Activated CD8-positive, alpha-beta T cell treated with anti-CD3 and anti-CD28 coated beads, Interleukin-2, amount 10 ng/mL, durations not matched to agents 7 days and 5 days (primary cell): ENCODE measurements at regions not wholly inside any gene's neighbourhood (a gene's known extent, or its start where the extent isn't known, plus 50 kb on each side); places are given as distances from the start of the nearest gene placed in this dataset.

ENCODE experiments used
- ATAC-seq: fragments of 150-1000 bp; cut with Tn5 transposase; one replicate; pipeline ENCODE4 v1.10.0; 2021; ENCODE audit warnings: moderate library complexity
- CTCF ChIA-PET: fragments of 350-600 bp; sonication (Branson Sonifier 250); formaldehyde crosslinking; loops from one replicate; lab custom pipeline; 2021; ENCODE audit warnings: antibody characterized with exemption; lab: Charles Lee
- POLR2A ChIA-PET: fragments of 350-600 bp; sonication (Branson Sonifier 250); formaldehyde crosslinking; loops from one replicate; lab custom pipeline; 2021; ENCODE audit warnings: antibody characterized with exemption; lab: Charles Lee
- DNase-seq: peaks from one replicate; pipeline ENCODE4 v3.0.0-alpha.2; 2020
- H3K27ac Mint-ChIP-seq: one replicate; pipeline ENCODE4 v1.8.0; 2021; ENCODE audit warnings: mild to moderate bottlenecking, mixed read lengths
- H3K27me3 Mint-ChIP-seq: one replicate; pipeline ENCODE4 v1.8.0; 2021; ENCODE audit warnings: low read depth, mixed read lengths
- H3K36me3 Mint-ChIP-seq: one replicate; pipeline ENCODE4 v1.8.0; 2021; ENCODE audit warnings: low read depth, mixed read lengths
- H3K4me1 Mint-ChIP-seq: one replicate; pipeline ENCODE4 v1.8.0; 2021; ENCODE audit warnings: low read depth, mixed read lengths
- H3K4me3 Mint-ChIP-seq: one replicate; pipeline ENCODE4 v1.8.0; 2021; ENCODE audit warnings: mild to moderate bottlenecking, mixed read lengths
- H3K9me3 Mint-ChIP-seq: one replicate; pipeline ENCODE4 v1.8.0; 2022; ENCODE audit warnings: mixed read lengths; ENCODE audit not compliant: insufficient read depth

DNA sequence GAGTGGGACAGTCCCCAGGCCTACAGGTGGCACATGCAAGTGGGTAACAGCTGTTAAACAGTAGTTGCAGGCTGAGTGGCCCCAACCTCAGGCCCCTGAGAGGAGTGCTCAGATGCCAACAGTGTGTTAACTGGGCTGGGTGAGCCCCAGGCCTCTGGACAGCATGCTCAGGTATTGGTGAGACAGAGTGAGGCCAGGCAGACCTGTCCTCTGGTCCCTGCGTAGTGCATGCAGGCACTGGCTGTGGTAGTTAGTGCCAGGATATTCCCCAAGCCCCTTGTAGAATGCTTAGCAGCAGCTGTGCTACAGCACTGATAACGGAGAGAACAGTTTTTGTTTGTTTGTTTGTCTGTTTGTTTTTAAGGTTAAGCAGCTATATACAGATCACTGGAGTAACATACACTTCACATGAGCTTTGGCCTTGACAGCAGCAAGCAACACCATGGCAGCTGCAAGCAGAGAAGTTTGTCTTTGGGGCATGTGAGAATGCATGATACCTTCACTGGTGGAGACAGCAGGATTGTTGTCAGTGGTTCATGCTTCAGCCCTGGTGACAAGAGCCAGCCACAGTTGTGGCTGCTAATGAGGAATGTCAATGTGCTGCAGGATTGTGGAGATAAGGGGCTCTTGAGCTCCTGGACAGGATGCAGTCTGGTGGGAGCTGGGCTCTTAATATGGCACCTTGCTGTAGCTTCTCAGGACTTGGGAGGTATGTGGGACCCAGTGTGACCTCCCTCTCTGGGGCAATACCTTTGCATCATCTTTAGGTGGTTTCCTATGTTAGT lies 614.4 kb downstream of the CDH11 start:
- Mint-ChIP-seq H3K36me3 (no peaks in the 10 kb centered on the region), H3K4me1 (no peaks in the 10 kb centered on the region), H3K27ac (no peak overlapping the region), H3K4me3 (no peak overlapping the region), H3K9me3 (peaks cover 31% of the 10 kb centered on the region), H3K27me3 (no peaks in the 10 kb centered on the region)
- no peak for ATAC-seq
- POLR2A ChIA-PET: no interaction called here
- CTCF ChIA-PET: no interaction called here
- no peak for DNase-seq

DNA sequence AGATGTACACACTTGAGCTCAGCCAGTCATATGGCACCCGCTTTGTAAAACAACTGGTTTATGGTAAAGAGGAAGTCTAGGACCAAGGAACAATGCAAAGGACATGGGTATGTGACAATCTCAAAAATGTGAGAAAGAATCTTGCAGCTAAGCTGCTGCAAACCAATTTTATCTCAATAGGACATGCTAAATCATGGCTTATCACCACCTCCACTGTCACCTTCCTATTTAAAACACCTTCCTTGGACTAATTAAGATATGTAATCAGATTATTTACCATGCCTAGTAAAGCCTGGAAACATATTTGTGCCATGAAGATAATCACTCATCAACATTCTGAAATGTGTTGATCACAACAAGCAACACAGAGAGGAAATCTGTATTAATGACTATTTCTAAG lies 622.7 kb downstream of the CDH11 start:
- Mint-ChIP-seq H3K4me1 (no peaks in the 10 kb centered on the region), H3K27ac (no peak overlapping the region)
- CTCF ChIA-PET: no interaction called here

DNA sequence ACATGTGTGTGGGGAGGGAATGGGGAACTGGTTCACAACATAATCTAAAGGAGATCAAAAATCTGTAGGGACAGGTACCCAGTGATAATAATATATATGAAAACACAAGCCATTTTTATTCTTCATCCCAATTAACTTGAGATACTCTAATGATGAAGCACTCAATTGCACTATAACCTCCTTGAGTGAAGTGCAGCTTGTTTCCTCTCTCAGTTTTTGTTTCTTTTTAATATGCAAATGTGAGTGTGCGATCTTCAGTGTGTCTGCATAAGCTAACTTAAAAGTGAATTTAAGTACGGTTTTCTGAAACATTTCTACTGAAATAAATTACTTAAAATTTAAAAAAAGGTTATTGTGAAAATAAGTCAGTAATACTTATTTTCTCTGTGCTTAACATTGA lies 623.5 kb downstream of the CDH11 start:
- H3K27ac Mint-ChIP-seq: no peak overlapping the region
- peaks cover 10% of the 10 kb centered on the region for H3K9me3 Mint-ChIP-seq
- H3K4me1 Mint-ChIP-seq: no peaks in the 10 kb centered on the region
- ATAC-seq (no peak), DNase-seq (no peak)
- no peaks in the 10 kb centered on the region for H3K36me3 Mint-ChIP-seq
- ChIA-PET CTCF (no interaction called here), POLR2A (no interaction called here)
- no peak overlapping the region for H3K4me3 Mint-ChIP-seq
- H3K27me3 Mint-ChIP-seq: no peaks in the 10 kb centered on the region

More for the DNA sequence above, 622.7 kb downstream of the CDH11 start:
- no peak for ATAC-seq
- no peaks in the 10 kb centered on the region for H3K36me3 Mint-ChIP-seq
- H3K4me3 Mint-ChIP-seq: no peak overlapping the region
- DNase-seq: no peak
- POLR2A ChIA-PET: no interaction called here
- no peaks in the 10 kb centered on the region for H3K27me3 Mint-ChIP-seq
- peaks cover 10% of the 10 kb centered on the region for H3K9me3 Mint-ChIP-seq

GRCh38 chr16:64493709-64494108 lies 628.2 kb downstream of the CDH11 start:
- Mint-ChIP-seq H3K27ac (no peak overlapping the region), H3K27me3 (no peaks in the 10 kb centered on the region), H3K4me1 (no peaks in the 10 kb centered on the region), H3K4me3 (no peak overlapping the region), H3K9me3 (peaks cover 24% of the 10 kb centered on the region), H3K36me3 (no peaks in the 10 kb centered on the region)
- DNase-seq: no peak
- ChIA-PET POLR2A (no interaction called here), CTCF (no interaction called here)
- ATAC-seq: no peak

- DNase-seq (no peak), ATAC-seq (no peak)
- CTCF ChIA-PET: no interaction called here
- H3K27ac Mint-ChIP-seq: no peak overlapping the region
- H3K36me3 Mint-ChIP-seq: no peaks in the 10 kb centered on the region
- POLR2A ChIA-PET: no interaction called here
- H3K9me3 Mint-ChIP-seq: peaks cover 33% of the 10 kb centered on the region
- no peaks in the 10 kb centered on the region for H3K27me3 Mint-ChIP-seq
- H3K4me1 Mint-ChIP-seq: no peaks in the 10 kb centered on the region
- no peak overlapping the region for H3K4me3 Mint-ChIP-seq
Observed at GRCh38 chr16:64489449-64489848, 632.4 kb downstream of the CDH11 start.

GRCh38 chr16:64486561-64486960 lies 635.3 kb downstream of the CDH11 start:
- ChIA-PET CTCF (no interaction called here), POLR2A (no interaction called here)
- Mint-ChIP-seq H3K27me3 (no peaks in the 10 kb centered on the region), H3K9me3 (peaks cover 23% of the 10 kb centered on the region), H3K4me1 (no peaks in the 10 kb centered on the region), H3K36me3 (no peaks in the 10 kb centered on the region), H3K4me3 (no peak overlapping the region), H3K27ac (no peak overlapping the region)
- ATAC-seq (no peak), DNase-seq (no peak)

GRCh38 chr16:64481497-64481896 lies 640.4 kb downstream of the CDH11 start:
- no peak for DNase-seq
- H3K27me3 Mint-ChIP-seq: no peaks in the 10 kb centered on the region
- POLR2A ChIA-PET: no interaction called here
- no peaks in the 10 kb centered on the region for H3K4me1 Mint-ChIP-seq
- H3K4me3 Mint-ChIP-seq: no peak overlapping the region
- no peak overlapping the region for H3K27ac Mint-ChIP-seq
- peaks cover 16% of the 10 kb centered on the region for H3K9me3 Mint-ChIP-seq
- no peak for ATAC-seq
- CTCF ChIA-PET: no interaction called here
- H3K36me3 Mint-ChIP-seq: no peaks in the 10 kb centered on the region

- no peak for ATAC-seq
- Mint-ChIP-seq H3K36me3 (no peaks in the 10 kb centered on the region), H3K9me3 (peaks cover 22% of the 10 kb centered on the region), H3K27ac (no peak overlapping the region), H3K4me1 (no peaks in the 10 kb centered on the region), H3K27me3 (no peaks in the 10 kb centered on the region), H3K4me3 (no peak overlapping the region)
- POLR2A ChIA-PET: no interaction called here
- CTCF ChIA-PET: no interaction called here
- DNase-seq: no peak
Observed at GRCh38 chr16:64478252-64478906, 643.5 kb downstream of the CDH11 start.

- CTCF ChIA-PET: no interaction called here
- H3K4me3 Mint-ChIP-seq: no peak overlapping the region
Observed at GRCh38 chr16:64475627-64476351, 646.1 kb downstream of the CDH11 start.

DNA sequence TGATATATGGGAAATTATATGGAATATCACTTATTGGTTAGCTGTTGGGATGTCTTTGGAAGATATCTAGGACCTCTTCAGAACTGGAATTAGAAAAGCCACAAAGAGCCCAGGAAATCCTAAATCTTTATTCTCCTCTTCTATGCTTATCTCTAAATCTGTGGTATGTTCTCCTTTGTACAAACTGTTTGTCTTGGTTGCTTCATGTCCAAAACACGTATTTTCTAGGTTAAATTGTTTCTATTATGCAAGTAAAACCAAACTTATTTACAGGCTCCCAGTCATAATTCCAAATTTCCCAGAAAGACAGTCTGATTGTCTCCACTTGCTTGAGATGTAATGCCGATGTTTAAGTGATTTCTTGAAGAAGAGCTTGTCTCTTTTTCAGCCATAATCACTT lies 650.9 kb downstream of the CDH11 start:
- no peak overlapping the region for H3K27ac Mint-ChIP-seq
- CTCF ChIA-PET: no interaction called here
- POLR2A ChIA-PET: no interaction called here
- peaks cover 33% of the 10 kb centered on the region for H3K9me3 Mint-ChIP-seq
- no peaks in the 10 kb centered on the region for H3K4me1 Mint-ChIP-seq
- no peaks in the 10 kb centered on the region for H3K27me3 Mint-ChIP-seq
- no peak for DNase-seq
- no peak overlapping the region for H3K4me3 Mint-ChIP-seq
- ATAC-seq: no peak
- H3K36me3 Mint-ChIP-seq: no peaks in the 10 kb centered on the region

More at GRCh38 chr16:64475627-64476351, 646.1 kb downstream of the CDH11 start:
- H3K27me3 Mint-ChIP-seq: no peaks in the 10 kb centered on the region
- H3K36me3 Mint-ChIP-seq: no peaks in the 10 kb centered on the region
- ATAC-seq (no peak), DNase-seq (no peak)
- POLR2A ChIA-PET: no interaction called here
- peaks cover 34% of the 10 kb centered on the region for H3K9me3 Mint-ChIP-seq
- H3K27ac Mint-ChIP-seq: no peak overlapping the region
- no peaks in the 10 kb centered on the region for H3K4me1 Mint-ChIP-seq

DNA sequence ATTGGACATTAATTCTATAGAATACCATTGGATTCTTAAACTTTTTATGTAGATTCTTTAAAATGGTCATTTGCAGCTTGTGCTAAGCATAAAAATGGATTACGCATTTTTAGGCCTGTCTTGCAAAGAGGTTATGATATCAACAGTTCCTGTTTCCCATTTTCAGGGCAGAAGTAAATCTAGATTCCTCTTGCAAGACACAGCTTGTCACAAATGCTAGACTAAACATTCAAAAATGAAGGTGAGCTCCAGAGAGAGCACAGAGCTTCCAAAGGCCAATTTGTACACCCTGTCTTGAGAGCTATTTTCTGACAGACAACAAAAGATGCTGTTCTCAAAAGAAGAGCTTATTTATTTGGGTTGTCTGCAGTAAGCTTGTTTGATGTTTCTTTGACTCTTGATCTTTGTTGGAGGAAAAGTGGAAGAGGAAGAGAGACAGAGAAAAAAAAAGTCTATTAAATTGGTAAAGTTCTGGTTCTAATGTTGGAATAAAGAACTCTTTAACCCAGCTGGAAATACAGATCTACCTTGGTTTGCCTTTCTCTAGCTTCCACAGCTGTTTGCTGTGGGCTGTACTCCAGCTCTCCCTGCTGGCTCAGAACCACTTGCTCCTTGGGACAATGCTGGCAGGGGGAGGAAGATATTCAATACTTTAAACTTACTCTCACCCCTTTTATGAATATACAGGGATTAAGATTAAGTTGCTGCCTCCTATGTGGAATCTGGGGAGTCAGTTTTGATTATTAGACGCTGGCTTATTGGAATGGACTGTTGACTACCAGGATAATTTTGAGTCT lies 651.8 kb downstream of the CDH11 start:
- ATAC-seq (no peak), DNase-seq (no peak)
- no peak overlapping the region for H3K27ac Mint-ChIP-seq
- ChIA-PET CTCF (no interaction called here), POLR2A (interaction anchor here (0.7 kb wide), 1 partner anchor 20 kb away, joined by 4 read pairs; no protein-coding TSS in a partner anchor)
- H3K9me3 Mint-ChIP-seq: peaks cover 29% of the 10 kb centered on the region
- H3K27me3 Mint-ChIP-seq: no peaks in the 10 kb centered on the region
- no peaks in the 10 kb centered on the region for H3K36me3 Mint-ChIP-seq
- no peaks in the 10 kb centered on the region for H3K4me1 Mint-ChIP-seq
- no peak overlapping the region for H3K4me3 Mint-ChIP-seq
